ENCODE measurements at regions not wholly inside any gene's neighbourhood (a gene's known extent, or its start where the extent isn't known, plus 50 kb on each side); places are given as distances from the start of the nearest gene placed in this dataset.

DNA sequence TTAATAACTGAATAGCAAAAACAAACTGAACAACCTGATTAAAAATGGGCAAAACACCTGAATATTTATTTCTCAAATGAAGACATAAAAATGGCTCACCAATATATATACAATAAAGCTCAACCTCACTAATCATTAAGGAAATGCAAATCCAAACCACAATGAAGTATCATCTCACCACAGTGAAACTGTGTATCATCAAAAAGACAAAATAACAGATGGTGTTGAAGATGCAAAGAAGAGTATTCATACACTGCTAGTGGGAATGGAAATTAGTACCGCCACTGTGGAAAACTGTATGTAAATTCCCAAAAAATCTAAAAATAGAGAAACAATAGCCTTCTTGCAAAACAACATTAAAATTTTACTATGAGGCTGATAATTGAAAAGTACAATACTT is 1660.1 kb upstream of the B3GALT2 start:
- Histone ChIP-seq H3K9me3 (replicated peaks; ENCODE audit: control insufficient read depth, insufficient read depth, low read depth, low read length) (no peaks in the 10 kb centered on the region), H3K4me3 (no peak overlapping the region), H3K9ac (ENCODE audit: insufficient read depth in 1 of 2, low read depth in 2 of 2, low read length in 2 of 2) (no peak overlapping the region), H3K27me3 (ENCODE audit: control insufficient read depth in 2 of 2, insufficient read depth in 2 of 2, low read length in 2 of 2) (no peaks in the 10 kb centered on the region), H3K4me1 (replicated peaks in 1 of 2; ENCODE audit: control insufficient read depth in 2 of 2, insufficient read depth in 2 of 2, low read length in 2 of 2) (no peaks in the 10 kb centered on the region), H3K36me3 (ENCODE audit: control insufficient read depth, insufficient read depth, low read length) (no peaks in the 10 kb centered on the region), H4K20me1 (replicated peaks; ENCODE audit: control insufficient read depth, insufficient read depth, low read length) (no peaks in the 10 kb centered on the region), H2AFZ (ENCODE audit: low read depth, low read length) (no peak overlapping the region), H3K27ac (ENCODE audit: extremely low read depth, low read depth, low read length) (no peak overlapping the region), H3K4me2 (ENCODE audit: insufficient read depth, low read length) (no peak overlapping the region), H3K9me1 (ENCODE audit: control insufficient read depth, insufficient read depth, low read length) (no peaks in the 10 kb centered on the region), H3K79me2 (ENCODE audit: control insufficient read depth, insufficient read depth, low read length) (peaks cover 94% of the 10 kb centered on the region)
- in situ Hi-C loops (cut with MboI), result no loop called here
- ATAC-seq (0 out of 3 replicates have a peak, but pooled peaks have one; percentile 17), FAIRE-seq (no peak), DNase-seq (ENCODE audit: extremely low read depth in 1 of 4, low spot score in 3 of 4) (no peak)
- TF ChIP-seq, protein P1, sequence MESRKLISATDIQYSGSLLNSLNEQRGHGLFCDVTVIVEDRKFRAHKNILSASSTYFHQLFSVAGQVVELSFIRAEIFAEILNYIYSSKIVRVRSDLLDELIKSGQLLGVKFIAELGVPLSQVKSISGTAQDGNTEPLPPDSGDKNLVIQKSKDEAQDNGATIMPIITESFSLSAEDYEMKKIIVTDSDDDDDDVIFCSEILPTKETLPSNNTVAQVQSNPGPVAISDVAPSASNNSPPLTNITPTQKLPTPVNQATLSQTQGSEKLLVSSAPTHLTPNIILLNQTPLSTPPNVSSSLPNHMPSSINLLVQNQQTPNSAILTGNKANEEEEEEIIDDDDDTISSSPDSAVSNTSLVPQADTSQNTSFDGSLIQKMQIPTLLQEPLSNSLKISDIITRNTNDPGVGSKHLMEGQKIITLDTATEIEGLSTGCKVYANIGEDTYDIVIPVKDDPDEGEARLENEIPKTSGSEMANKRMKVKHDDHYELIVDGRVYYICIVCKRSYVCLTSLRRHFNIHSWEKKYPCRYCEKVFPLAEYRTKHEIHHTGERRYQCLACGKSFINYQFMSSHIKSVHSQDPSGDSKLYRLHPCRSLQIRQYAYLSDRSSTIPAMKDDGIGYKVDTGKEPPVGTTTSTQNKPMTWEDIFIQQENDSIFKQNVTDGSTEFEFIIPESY (CRISPR knock-in tag; IDR thresholded peaks at IDR 0.05), result peak; percentile 72
- TF ChIP-seq HEY1 (CRISPR knock-in tag; IDR thresholded peaks at IDR 0.05; ENCODE audit: borderline replicate concordance), result no peak
- BruUV-seq (replicated peaks), result no TSS peak
- intact Hi-C loops (cut with micrococcal nuclease), result no loop called here
- CTCF ChIA-PET (ENCODE audit: low intra/inter-chr PET ratio), result no interaction called here
- 50% methylated on average over 1 of the region's 1 CpG for WGBS (ENCODE audit: insufficient coverage, low coverage, missing lambda C conversion rate)
- POLR2A ChIA-PET, result no interaction called here

DNA sequence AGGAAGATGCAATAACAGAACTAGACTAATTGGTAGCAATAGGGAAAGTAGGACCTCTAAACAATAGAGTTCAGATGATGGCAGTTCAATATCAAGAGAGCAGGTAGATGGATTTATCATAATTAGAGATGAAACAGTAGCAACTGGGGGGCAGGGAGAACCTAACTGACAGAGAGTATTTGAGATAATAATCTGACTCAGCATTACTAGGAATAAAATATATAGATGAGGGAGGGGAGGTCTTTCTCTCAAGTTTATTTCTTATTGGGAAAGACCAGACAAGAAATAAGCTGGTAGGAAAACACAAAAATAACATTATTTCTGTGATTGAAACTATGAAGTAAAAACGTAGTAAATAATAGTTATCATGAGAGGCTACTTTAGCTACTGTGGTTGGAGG is 1656.7 kb upstream of the B3GALT2 start:
- POLR2A ChIA-PET, result interaction anchor here (0.6 to 1.1 kb wide), 2 partner anchors 16 to 185 kb away, joined by 3 read pairs; no protein-coding TSS in a partner anchor
- CTCF ChIA-PET (ENCODE audit: low intra/inter-chr PET ratio), result no interaction called here
- no peak overlapping the region for H2AFZ ChIP-seq (ENCODE audit: low read depth, low read length)
- H3K36me3 ChIP-seq (ENCODE audit: control insufficient read depth, insufficient read depth, low read length), result peaks cover 4% of the 10 kb centered on the region; the same call in 1 of the 3 replicates
- H3K79me2 ChIP-seq (ENCODE audit: control insufficient read depth, insufficient read depth, low read length), result peaks cover 83% of the 10 kb centered on the region
- H3K9me1 ChIP-seq (ENCODE audit: control insufficient read depth, insufficient read depth, low read length), result no peaks in the 10 kb centered on the region
- no peak for DNase-seq (ENCODE audit: extremely low read depth in 1 of 4, low spot score in 3 of 4)
- H3K4me1 ChIP-seq (replicated peaks in 1 of 2; ENCODE audit: control insufficient read depth in 2 of 2, insufficient read depth in 2 of 2, low read length in 2 of 2), result no peaks in the 10 kb centered on the region
- H4K20me1 ChIP-seq (replicated peaks; ENCODE audit: control insufficient read depth, insufficient read depth, low read length), result no peaks in the 10 kb centered on the region
- 33% methylated on average over 1 of the region's 1 CpG for WGBS (ENCODE audit: insufficient coverage, low coverage, missing lambda C conversion rate)
- no peaks in the 10 kb centered on the region for H3K27me3 ChIP-seq (ENCODE audit: control insufficient read depth in 2 of 2, insufficient read depth in 2 of 2, low read length in 2 of 2)
- in situ Hi-C loops (cut with MboI) (no loop called here), intact Hi-C loops (cut with micrococcal nuclease) (no loop called here)
- H3K9me3 ChIP-seq (replicated peaks; ENCODE audit: control insufficient read depth, insufficient read depth, low read depth, low read length), result no peaks in the 10 kb centered on the region
- H3K4me3 ChIP-seq, result no peak overlapping the region
- H3K9ac ChIP-seq (ENCODE audit: insufficient read depth in 1 of 2, low read depth in 2 of 2, low read length in 2 of 2), result no peak overlapping the region
- BruUV-seq (replicated peaks), result no TSS peak
- no peak overlapping the region for H3K4me2 ChIP-seq (ENCODE audit: insufficient read depth, low read length)
- no peak for FAIRE-seq
- ATAC-seq, result no peak
- no peak overlapping the region for H3K27ac ChIP-seq (ENCODE audit: extremely low read depth, low read depth, low read length)
- TF ChIP-seq PTTG1 (tag; IDR thresholded peaks at IDR 0.05; ENCODE audit: low read depth) (no peak), ZNF316 (IDR thresholded peaks at IDR 0.05) (peak; percentile 89), MAFF (IDR thresholded peaks at IDR 0.05; ENCODE audit: low read length) (peak; percentile 61), C11orf30 (IDR thresholded peaks at IDR 0.05; ENCODE audit: low read depth) (peak; percentile 80)
- TF ChIP-seq, protein P2, sequence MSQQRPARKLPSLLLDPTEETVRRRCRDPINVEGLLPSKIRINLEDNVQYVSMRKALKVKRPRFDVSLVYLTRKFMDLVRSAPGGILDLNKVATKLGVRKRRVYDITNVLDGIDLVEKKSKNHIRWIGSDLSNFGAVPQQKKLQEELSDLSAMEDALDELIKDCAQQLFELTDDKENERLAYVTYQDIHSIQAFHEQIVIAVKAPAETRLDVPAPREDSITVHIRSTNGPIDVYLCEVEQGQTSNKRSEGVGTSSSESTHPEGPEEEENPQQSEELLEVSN (IDR thresholded peaks at IDR 0.05; ENCODE audit: borderline replicate concordance in 1 of 2, extremely low read depth in 1 of 2, insufficient read depth in 1 of 2, insufficient read length in 1 of 2, low read depth in 1 of 2, low read length in 1 of 2, poor library complexity in 1 of 2, severe bottlenecking in 1 of 2), result no peak
- TF ChIP-seq, protein P3, sequence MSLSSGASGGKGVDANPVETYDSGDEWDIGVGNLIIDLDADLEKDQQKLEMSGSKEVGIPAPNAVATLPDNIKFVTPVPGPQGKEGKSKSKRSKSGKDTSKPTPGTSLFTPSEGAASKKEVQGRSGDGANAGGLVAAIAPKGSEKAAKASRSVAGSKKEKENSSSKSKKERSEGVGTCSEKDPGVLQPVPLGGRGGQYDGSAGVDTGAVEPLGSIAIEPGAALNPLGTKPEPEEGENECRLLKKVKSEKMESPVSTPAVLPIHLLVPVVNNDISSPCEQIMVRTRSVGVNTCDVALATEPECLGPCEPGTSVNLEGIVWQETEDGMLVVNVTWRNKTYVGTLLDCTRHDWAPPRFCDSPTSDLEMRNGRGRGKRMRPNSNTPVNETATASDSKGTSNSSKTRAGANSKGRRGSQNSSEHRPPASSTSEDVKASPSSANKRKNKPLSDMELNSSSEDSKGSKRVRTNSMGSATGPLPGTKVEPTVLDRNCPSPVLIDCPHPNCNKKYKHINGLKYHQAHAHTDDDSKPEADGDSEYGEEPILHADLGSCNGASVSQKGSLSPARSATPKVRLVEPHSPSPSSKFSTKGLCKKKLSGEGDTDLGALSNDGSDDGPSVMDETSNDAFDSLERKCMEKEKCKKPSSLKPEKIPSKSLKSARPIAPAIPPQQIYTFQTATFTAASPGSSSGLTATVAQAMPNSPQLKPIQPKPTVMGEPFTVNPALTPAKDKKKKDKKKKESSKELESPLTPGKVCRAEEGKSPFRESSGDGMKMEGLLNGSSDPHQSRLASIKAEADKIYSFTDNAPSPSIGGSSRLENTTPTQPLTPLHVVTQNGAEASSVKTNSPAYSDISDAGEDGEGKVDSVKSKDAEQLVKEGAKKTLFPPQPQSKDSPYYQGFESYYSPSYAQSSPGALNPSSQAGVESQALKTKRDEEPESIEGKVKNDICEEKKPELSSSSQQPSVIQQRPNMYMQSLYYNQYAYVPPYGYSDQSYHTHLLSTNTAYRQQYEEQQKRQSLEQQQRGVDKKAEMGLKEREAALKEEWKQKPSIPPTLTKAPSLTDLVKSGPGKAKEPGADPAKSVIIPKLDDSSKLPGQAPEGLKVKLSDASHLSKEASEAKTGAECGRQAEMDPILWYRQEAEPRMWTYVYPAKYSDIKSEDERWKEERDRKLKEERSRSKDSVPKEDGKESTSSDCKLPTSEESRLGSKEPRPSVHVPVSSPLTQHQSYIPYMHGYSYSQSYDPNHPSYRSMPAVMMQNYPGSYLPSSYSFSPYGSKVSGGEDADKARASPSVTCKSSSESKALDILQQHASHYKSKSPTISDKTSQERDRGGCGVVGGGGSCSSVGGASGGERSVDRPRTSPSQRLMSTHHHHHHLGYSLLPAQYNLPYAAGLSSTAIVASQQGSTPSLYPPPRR (CRISPR knock-in tag; IDR thresholded peaks at IDR 0.05; ENCODE audit: borderline replicate concordance), result no peak

Data from K562 (cell line).